Endodermal cell (in vitro differentiated cells): ENCODE measurements at regions not wholly inside any gene's neighbourhood (a gene's known extent, or its start where the extent isn't known, plus 50 kb on each side); places are given as distances from the start of the nearest gene placed in this dataset.
"Not testable (repeated sequence)": the region's sequence is repeated elsewhere in the genome, so short reads cannot be mapped to it uniquely, and the experiment has no call there.

Experiments used
- DNase-seq: peaks from one replicate; pipeline ENCODE4 v3.0.0-alpha.2; 2017
- H3K27ac ChIP-seq: 2 replicates; pipeline ENCODE4 v1.5.1; 2013; ENCODE audit warnings: mild to moderate bottlenecking, low read depth, low read length, moderate library complexity
- H3K27me3 ChIP-seq: 2 replicates; pipeline ENCODE4 v1.6.1; 2013; ENCODE audit warnings: mild to moderate bottlenecking, low read length, moderate library complexity; ENCODE audit not compliant: insufficient read depth, control insufficient read depth, poor library complexity, severe bottlenecking
- H3K36me3 ChIP-seq: 2 replicates; pipeline ENCODE4 v1.7.0; 2013; ENCODE audit warnings: mild to moderate bottlenecking, low read length, moderate library complexity; ENCODE audit not compliant: control insufficient read depth, insufficient read depth
- H3K4me1 ChIP-seq: one replicate; pipeline ENCODE4 v1.7.0; 2013; ENCODE audit warnings: low read length; ENCODE audit not compliant: control insufficient read depth, insufficient read depth
- H3K4me3 ChIP-seq: 2 replicates; pipeline ENCODE4 v1.5.1; 2013; ENCODE audit warnings: mild to moderate bottlenecking, low read length, moderate library complexity
- H3K9ac ChIP-seq: 2 replicates; pipeline ENCODE4 v1.6.1; 2013; ENCODE audit warnings: mild to moderate bottlenecking, low read length, moderate library complexity; ENCODE audit not compliant: poor library complexity, severe bottlenecking; ENCODE audit errors: extremely low read depth
- H3K9me3 ChIP-seq: 2 replicates; pipeline ENCODE4 v1.6.1; 2013; ENCODE audit warnings: mild to moderate bottlenecking, low read length, moderate library complexity; ENCODE audit not compliant: control insufficient read depth
- H3K27ac Mint-ChIP-seq: 2 replicates; pipeline ENCODE4 v1.8.0; 2020; ENCODE audit warnings: mixed read lengths
- H3K27me3 Mint-ChIP-seq: 2 replicates; pipeline ENCODE4 v1.8.0; 2021; ENCODE audit warnings: mild to moderate bottlenecking, mixed read lengths; ENCODE audit not compliant: insufficient read depth
- H3K36me3 Mint-ChIP-seq: 2 replicates; pipeline ENCODE4 v1.8.0; 2020; ENCODE audit warnings: low read depth, mixed read lengths
- H3K4me1 Mint-ChIP-seq: 2 replicates; pipeline ENCODE4 v1.8.0; 2020; ENCODE audit warnings: mixed read lengths
- H3K4me3 Mint-ChIP-seq: 2 replicates; pipeline ENCODE4 v1.8.0; 2020; ENCODE audit warnings: mild to moderate bottlenecking, moderate library complexity, mixed read lengths
- H3K9me3 Mint-ChIP-seq: 2 replicates; pipeline ENCODE4 v1.8.0; 2020; ENCODE audit warnings: mild to moderate bottlenecking, mixed read lengths
- WGBS, 2 experiments: methylation state at CpG; one replicate each; pipeline versions ENCODE4 v1.1.5 to v1.1.7; 2013; ENCODE audit warnings: missing lambda C conversion rate in 2 of 2, mixed read lengths in 1 of 2; ENCODE audit not compliant: insufficient coverage in 1 of 2, insufficient read length in 1 of 2; 5-methylcytosine and 5-hydroxymethylcytosine counted together

DNA sequence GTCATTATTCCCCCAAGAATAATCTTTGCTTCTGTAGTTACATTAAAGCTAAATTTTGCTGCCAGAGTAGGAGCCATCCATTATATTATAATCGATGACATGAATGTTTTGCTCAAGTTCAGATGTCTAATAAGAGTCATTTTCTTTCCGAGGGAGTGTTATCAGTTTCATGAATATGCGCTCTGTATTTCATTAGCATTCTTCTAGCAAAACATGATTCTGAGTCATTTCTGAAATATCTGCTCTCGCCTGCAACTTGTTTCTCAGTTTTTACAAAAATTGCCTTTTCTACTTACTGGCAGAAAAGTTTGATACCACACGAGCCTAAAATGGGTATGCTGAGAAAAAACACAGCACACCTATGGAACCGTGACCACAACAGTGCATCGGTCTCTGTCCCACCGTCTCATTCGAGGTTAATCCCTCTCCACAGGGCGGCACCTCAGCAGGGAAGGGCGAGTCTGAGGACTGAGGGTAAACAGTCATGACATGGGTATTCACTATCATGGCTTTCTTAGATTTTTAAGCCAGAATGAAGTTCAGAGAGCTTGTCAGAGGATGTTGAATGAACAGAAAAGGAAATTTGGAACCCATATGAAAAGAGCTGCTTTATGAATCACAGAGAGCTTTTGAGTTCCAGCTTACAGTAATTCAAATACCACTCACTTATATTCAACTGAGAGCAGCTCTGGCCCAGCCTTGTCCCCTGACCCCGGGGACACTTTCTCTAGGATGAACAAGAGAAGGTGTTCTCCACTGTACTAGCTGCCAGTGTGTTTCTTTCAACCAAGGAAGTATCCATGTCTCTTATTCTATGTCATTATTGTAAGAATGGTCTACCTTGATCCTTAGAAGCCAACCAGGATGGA is 303.6 kb upstream of the PLGLB1 start:
- H3K36me3 ChIP-seq, H3K27me3 ChIP-seq, DNase-seq, H3K4me1 Mint-ChIP-seq, H3K9me3 Mint-ChIP-seq, H3K4me1 ChIP-seq, H3K4me3 Mint-ChIP-seq, H3K4me3 ChIP-seq, H3K9me3 ChIP-seq, H3K27ac Mint-ChIP-seq, H3K27ac ChIP-seq, H3K9ac ChIP-seq, H3K27me3 Mint-ChIP-seq, H3K36me3 Mint-ChIP-seq: not testable (repeated sequence)
- WGBS, 2 experiments = 100% methylated on average over 1 of the region's 12 CpGs; no CpG with 5 or more reads in 1 of the 2 experiments

DNA sequence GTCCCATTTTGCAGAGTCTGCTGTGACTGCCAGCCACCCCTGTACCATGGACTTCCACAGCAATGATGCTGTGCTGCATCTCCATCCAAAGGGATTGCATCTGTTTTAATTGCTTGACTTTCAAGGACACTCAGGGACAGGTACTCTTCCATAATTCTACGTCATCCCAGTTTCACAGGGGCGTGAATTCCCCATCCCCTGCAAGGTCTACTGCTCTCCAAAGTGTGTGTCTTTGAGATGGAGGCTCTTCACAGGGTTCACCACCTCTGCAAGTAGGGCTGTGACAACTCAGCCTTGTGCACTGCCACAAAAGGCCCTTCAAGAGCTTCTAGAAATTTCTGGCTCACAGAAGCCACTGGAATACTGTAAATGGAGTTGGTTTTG is 304.3 kb upstream of the PLGLB1 start:
- not testable (repeated sequence) for H3K9me3 Mint-ChIP-seq, H3K36me3 Mint-ChIP-seq, H3K9ac ChIP-seq, H3K9me3 ChIP-seq, H3K4me3 Mint-ChIP-seq, H3K27ac Mint-ChIP-seq, H3K36me3 ChIP-seq, H3K27ac ChIP-seq, H3K27me3 Mint-ChIP-seq, H3K4me3 ChIP-seq, H3K4me1 ChIP-seq, DNase-seq, H3K4me1 Mint-ChIP-seq, H3K27me3 ChIP-seq
- 83% methylated on average over 2 of the region's 2 CpGs; no CpG with 5 or more reads in 1 of the 2 experiments for WGBS, 2 experiments

DNA sequence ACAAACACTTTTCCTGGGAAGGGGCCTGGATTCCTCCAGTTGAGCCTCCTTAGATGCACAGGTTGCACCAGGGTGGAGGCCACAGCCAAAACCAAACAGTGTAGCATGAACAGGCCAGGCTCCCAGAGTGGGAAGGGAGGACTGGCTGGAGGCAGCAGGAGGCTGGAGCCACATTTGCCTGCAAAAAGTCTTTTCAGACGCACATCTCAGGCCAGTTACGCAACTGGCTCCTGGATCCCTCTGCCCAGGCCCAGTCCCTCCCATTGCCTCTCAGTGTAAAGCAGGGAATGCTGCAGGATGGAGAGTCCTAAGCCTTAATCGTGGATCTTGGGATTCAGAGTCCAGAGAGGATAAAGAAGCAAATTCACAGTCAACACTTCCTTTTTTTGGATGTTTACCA is 305.1 kb upstream of the PLGLB1 start:
- H3K36me3 ChIP-seq, H3K4me1 ChIP-seq, H3K9ac ChIP-seq, H3K27me3 Mint-ChIP-seq, H3K27ac Mint-ChIP-seq, H3K27me3 ChIP-seq, H3K9me3 ChIP-seq, H3K4me1 Mint-ChIP-seq, H3K36me3 Mint-ChIP-seq, H3K4me3 ChIP-seq, H3K27ac ChIP-seq, H3K9me3 Mint-ChIP-seq, DNase-seq, H3K4me3 Mint-ChIP-seq: not testable (repeated sequence)
- no CpG with 5 or more reads among the region's 3 CpGs for WGBS, 2 experiments

DNA sequence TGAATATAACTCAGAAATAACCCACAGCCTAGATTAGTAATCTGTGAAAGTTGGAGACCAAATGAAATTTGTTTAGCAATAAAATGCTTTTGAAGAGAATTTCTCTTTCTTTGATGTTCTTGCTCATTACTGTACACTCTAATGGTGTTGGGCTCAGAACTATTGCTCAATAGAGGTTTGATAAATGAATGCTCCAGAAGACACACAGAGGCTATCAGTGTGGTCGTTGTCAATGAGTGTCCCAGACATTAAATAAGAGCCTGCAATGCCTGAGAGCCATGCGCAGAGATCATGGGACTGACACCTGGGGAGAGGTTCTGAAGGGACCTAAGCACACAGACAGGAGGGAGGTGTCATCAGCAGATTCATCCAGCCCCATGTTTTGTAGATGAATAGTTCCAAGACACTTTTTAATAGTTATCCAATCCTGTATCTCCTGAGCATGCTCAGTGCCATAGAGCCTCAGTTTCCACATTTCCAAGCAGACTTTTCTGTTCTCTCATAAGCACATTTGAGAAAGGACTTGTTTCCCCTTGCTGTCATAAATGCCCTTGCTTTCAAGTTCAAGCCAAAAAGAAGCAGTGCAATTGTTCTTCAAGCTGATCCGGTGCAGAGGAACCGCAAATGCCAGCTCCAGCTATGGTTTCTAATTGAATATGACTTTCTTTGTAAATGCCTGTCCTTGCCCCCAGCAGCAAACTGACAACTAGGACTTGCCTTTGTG is 306.2 kb upstream of the PLGLB1 start:
- H3K4me3 ChIP-seq, H3K4me3 Mint-ChIP-seq, H3K9ac ChIP-seq, H3K36me3 Mint-ChIP-seq, H3K27me3 Mint-ChIP-seq, H3K27ac Mint-ChIP-seq, H3K4me1 ChIP-seq, H3K27ac ChIP-seq, H3K27me3 ChIP-seq, H3K36me3 ChIP-seq, DNase-seq, H3K9me3 Mint-ChIP-seq, H3K4me1 Mint-ChIP-seq, H3K9me3 ChIP-seq: not testable (repeated sequence)
- WGBS, 2 experiments = no CpG with 5 or more reads among the region's 4 CpGs

DNA sequence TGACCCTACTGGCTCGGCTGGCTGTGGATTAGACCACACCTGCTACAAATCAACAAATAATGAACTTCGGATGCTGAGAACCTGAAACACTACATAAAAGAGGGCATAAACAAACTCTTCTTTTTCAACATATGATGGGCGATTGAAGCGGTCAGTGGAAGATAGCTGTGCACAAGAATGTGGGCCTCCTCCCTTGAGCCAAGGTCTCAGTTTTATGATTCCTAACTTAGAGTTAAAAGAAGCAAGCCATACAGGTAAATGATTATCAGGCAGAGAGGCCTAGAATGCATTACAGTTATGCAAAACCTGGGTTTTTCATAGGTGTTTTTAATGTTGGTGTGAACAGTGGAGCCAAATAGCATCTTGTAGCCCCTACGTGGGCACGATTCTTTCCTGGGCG is 307.9 kb upstream of the PLGLB1 start:
- peak; percentile 17 for DNase-seq
- H3K9me3 ChIP-seq, H3K36me3 ChIP-seq, H3K9ac ChIP-seq, H3K36me3 Mint-ChIP-seq, H3K27me3 Mint-ChIP-seq, H3K4me1 ChIP-seq, H3K4me3 Mint-ChIP-seq, H3K4me1 Mint-ChIP-seq, H3K27ac ChIP-seq, H3K4me3 ChIP-seq, H3K27ac Mint-ChIP-seq, H3K27me3 ChIP-seq, H3K9me3 Mint-ChIP-seq: not testable (repeated sequence)
- 92% methylated on average over 5 of the region's 7 CpGs; no CpG with 5 or more reads in 1 of the 2 experiments for WGBS, 2 experiments

DNA sequence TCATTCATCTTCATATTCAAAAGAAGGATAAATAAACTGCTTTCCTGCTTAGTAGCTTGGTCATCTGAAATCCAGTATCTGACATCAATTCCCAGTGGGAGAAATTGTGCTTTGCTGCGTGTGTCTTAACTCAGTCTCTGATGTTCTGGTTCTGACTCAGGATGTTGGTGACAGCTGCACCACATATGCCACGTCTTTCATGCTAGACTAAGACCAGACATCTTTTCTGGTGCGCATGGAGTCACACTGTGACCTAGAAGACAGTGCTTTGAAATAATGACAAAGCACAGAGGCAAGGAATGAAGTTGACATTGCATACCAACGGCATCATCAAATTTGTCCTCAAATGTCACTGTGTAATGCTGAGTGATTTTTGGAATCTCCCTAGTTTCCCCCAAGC is 308.8 kb upstream of the PLGLB1 start:
- not testable (repeated sequence) for H3K27me3 ChIP-seq, H3K27ac ChIP-seq, DNase-seq, H3K36me3 ChIP-seq, H3K9ac ChIP-seq, H3K4me1 ChIP-seq, H3K4me3 Mint-ChIP-seq, H3K9me3 ChIP-seq, H3K36me3 Mint-ChIP-seq, H3K27ac Mint-ChIP-seq, H3K9me3 Mint-ChIP-seq, H3K4me1 Mint-ChIP-seq, H3K27me3 Mint-ChIP-seq, H3K4me3 ChIP-seq
- WGBS, 2 experiments = no CpG with 5 or more reads among the region's 4 CpGs
